Superior temporal gyrus (tissue), 1 donor: ENCODE measurements at regions not wholly inside any gene's neighbourhood (a gene's known extent, or its start where the extent isn't known, plus 50 kb on each side); places are given as distances from the start of the nearest gene placed in this dataset.
A peak's percentile ranks its signal among the peaks of the same experiment; 100 is the strongest.
"Not testable (repeated sequence)": the region's sequence is repeated elsewhere in the genome, so short reads cannot be mapped to it uniquely, and the experiment has no call there.

ENCODE experiments used
- DNase-seq: peaks from one replicate; pipeline ENCODE4 v3.0.0-alpha.2; 2016; ENCODE audit errors: extremely low spot score

DNA sequence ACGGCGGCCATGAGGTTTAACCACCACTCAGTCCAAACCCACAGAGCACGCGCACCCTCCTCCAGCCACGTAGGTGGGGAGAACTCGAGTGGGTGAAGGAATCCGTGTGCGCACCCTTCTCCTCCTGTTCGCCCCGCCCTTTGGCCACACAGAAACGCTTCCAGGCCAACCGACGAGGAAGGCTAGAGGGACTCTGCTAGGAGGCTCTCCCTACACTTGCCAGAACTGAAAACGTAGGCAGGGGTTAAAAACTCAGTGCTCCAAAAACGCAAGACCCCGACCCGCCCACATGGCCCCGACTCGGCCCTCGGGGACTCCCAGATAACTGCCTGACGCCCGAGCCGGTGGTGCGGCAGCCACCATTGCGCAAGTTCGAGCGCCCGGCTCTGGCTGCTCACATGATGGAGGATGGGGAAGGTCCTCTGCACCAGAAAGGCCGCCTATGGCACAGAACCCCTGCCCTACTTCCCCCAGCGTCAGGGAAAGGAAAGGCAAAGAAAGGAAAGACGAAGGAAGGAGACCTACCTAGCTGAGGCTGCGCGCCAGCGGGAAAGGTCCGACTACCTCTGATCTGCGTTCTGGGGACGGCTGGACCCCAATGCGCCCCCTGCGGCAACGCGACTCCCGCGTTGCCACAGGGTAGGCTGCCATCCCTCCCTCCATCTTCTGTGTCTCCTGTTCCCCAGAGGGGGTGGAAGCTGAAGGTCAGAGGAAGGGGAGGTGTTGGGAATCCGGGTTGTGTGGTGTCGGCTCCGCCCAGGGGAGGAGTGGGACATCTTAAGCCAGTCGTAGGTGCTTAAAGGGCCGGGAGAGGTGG, 201.9 kb upstream of the AGTR2 start:
- no peak for DNase-seq

DNA sequence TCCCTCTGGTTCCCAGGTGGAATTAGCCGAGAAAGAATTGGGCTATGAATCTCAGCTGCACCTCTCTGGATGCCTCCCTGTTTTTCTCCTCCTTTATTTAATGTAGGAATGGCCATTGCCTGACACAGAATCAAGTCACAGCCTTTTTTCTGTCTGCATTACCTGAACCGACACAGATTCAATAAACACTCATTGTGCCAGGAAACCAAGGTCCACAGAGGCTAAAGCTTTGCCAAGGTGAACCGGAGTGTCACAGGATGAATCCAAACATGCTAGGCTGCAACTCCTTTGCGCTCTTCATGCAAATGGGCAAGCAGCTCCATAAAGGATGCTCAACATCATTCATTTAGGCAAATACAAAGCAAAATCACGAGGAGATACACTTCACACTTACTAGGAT, 199.8 kb upstream of the AGTR2 start:
- DNase-seq, result no peak

DNA sequence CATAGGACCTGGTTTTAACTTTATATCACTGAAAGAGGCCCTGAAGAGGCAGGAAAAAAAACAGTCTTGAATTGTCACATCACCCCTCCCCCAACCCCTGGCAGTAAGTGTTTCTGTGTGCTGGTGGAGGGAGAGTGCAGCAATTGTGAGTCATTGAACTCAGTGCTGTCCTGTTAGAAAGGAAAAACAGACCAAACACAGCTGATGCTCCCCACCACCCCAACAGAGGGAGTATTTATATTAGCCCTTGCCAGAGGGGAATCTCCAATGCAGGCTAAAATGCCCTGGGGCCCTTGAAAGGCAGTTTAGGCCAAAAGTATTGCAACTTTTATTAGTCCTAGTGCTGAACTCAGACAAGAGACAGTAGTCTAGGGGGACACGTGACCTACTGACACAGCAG, 197.8 kb upstream of the AGTR2 start:
- DNase-seq, result no peak

DNA sequence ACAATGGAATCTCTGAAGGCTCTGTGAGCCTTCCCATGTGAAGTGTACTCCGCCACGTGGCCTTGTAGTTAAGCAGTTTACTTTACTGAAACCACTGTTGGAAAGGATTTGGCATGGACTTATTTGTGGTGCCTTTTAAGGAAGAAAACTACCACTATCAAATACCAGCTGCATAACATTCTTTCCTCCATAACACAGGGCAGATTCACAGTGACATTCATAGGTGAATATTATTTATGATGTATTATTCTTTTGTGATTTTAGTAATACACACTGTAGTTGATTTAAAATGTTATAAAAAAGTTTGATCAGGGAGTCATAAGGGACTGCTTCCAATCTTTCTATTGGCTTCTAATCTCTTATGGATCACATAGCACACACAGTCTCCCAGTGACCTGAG, 192.5 kb upstream of the AGTR2 start:
- no peak for DNase-seq

DNA sequence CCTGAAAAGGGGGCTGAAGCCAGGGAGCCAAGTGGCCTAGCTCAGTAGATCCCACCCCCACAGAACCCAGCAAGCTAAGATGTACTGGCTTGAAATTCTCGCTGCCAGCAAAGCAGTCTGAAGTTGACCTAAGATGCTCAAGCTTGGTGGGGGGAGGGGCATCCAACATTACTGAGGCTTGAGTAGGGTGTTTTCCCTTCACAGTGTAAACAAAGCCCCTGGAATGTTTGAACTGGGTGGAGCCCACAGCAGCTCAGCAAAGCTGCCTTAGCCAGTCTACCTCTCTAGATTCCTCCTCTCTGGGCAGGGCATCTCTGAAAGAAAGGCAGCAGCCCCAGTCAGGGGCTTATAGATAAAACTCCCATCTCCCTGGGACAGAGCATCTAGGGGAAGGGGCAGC, 187.4 kb upstream of the AGTR2 start:
- not testable (repeated sequence) for DNase-seq

DNA sequence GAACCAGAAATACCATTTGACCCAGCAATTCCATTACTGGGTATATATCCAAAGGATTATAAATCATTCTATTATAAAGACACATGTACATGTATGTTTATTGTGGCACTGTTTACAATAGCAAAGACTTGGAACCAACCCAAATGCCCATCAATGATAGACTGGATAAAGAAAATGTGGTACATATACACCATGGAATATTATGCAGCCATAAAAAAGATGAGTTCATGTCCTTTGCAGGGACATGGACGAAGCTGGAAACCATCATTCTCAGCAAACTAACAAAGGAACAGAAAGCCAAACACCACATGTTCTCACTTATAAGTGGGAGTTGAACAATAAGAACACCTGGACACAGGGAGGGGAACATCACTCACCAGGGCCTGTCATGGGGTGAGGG, 183.1 kb upstream of the AGTR2 start:
- not testable (repeated sequence) for DNase-seq

DNA sequence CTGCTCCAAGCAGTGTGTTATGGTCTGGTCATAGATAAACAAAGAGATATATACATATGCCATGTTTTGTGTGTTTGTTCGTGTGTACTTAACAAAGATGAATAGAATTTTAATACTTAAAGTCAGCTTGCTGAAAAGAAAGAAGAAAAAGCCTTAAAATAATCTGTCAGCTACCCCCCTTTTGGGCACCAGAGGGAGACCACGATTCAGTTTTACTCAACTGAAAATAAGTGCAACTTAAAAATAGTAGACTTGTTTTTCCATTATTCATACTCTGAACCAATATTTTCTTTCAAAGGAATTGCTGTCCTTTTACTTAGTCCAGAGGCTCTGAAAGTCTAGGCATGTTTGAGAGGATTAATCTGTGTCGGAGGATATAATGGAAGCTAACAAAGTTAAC, 181.7 kb upstream of the AGTR2 start:
- DNase-seq, result no peak

DNA sequence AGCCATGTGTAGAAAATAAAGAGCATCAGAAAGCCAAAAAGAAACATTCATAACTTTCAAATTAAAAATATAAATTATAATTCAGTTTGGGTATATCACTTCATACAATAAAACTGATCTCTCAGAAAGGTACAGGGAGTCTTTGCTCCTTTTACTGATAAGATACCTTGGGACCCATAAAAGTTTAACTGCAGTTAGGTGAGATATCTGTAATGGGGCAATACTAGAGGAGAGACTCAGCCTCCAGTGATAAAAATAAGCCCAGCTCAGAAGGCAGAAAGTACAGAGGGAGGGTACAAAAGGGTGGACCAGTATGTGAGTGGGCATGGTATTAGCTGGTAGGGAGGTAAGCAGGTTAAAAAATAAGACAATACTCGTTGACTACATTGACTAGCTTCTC, 180.9 kb upstream of the AGTR2 start:
- no peak for DNase-seq

DNA sequence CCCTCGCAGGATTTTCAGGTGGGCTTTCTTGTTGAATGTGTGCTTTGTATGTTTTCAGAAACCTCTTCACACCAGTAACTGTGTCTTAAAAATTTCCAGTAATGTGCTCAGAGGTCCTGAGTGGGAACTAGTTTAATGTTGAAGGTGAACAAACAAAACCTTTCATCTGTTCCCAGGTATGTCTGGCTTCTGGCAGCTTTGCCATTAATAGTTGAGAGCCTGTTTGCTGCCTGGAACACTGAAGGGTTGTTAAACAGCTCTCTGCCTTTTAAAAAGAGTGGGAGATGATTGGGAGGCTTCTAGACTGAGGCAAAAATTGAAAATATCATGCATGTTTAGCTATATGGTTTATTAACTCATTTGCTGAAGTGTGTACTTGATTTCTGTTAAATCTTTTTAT, 161.2 kb upstream of the AGTR2 start:
- DNase-seq, result peak; percentile 6

DNA sequence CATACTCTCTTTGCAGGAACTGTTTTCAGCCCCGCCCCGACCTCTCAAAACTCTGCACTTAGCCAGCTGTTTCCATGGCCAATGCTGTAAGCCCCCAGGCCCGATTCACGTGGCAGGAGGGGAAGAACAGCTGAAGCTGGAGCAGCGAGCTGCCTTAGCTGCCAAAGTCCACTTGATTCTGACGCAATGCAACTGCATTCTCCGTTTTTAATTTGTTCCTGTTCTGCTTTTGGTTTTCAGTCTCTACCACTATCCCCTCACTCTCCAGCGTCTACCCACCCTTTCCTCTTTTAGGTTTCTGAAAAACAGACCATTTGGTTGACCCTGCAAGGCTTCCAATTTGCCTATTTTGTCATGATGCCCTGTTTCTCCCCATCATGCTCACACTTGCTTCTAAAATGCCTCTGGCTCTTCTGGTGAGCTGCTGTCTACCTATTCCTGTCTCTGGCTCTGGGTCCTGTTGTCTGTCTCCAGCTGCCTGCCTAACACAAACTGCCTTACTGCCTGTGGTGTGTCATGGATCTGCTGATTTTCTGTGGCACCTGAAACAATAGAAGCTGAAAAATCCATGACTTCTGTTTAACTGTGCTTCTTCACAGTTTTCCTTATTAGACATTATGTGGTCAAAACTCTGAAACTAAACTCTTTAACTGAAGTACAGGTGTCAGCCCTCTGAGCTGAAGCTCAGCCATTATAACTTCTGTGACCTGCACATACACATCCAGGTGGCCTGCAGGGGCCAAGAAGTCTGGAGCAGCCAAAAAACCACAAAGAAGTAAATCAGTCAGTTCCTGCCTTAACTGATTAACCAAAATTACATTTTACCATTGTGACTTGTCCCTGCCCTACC, 160.5 kb upstream of the AGTR2 start:
- peak; percentile 14 for DNase-seq

DNA sequence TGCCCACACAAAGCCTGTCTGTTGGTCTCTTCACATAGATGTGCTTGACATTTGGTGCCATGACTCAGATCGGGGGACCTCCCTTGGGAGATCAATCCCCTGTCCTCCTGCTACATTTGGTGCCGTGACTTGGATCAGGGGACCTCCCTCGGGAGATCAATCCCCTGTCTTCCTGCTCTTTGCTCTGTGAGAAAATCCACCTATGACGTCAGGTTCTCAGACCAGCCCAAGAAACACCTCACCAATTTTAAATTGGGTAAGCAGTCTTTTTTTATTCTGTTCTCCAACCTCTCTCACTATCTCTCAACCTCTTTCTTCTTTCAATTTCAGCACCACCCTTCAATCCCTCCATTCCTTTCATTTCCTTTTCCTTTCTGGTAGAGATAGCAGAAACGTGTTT, 159.6 kb upstream of the AGTR2 start:
- no peak for DNase-seq

DNA sequence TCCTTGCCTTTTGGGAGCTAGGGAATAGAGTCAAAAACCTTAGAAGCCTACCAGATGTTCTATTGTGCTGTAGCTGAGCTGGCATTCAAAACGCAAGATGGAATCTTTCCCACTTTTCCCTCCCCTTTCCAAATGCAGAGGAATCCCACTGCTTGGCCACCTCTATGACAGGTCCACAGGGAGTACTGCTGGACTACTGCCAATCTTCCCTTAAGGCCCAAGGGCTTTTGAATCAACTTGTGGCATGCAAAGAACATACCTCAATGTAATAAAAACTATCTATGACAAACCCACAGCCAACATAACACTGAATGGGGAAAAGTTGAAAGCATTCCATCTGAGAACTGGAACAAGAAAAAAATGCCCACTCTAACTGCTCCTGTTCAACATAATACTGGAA, 139.2 kb upstream of the AGTR2 start:
- DNase-seq, result no peak
